Hematopoietic multipotent progenitor cell treated with erythropoietin and hydrocortisone succinate and interleukin-3 and kit ligand, for 4 days (in vitro differentiated cells): ENCODE measurements at regions not wholly inside any gene's neighbourhood (a gene's known extent, or its start where the extent isn't known, plus 50 kb on each side); places are given as distances from the start of the nearest gene placed in this dataset.

ENCODE experiments used
- DNase-seq: peaks from one replicate; pipeline ENCODE4 v3.0.0-alpha.2; 2015

- no peak for DNase-seq
Measured at GRCh38 chr4:154086247-154086646, 297.4 kb upstream of the SFRP2 start.

GRCh38 chr4:154084864-154085263 lies 296.0 kb upstream of the SFRP2 start:
- DNase-seq = no peak

- DNase-seq = peak; percentile 22
Measured at GRCh38 chr4:154082760-154083535, 294.1 kb upstream of the SFRP2 start.

- no peak for DNase-seq
Measured at GRCh38 chr4:154081391-154081790, 292.5 kb upstream of the SFRP2 start.

GRCh38 chr4:154078504-154079350 lies 289.8 kb upstream of the SFRP2 start:
- no peak for DNase-seq

GRCh38 chr4:154076921-154077320 lies 288.0 kb upstream of the SFRP2 start:
- DNase-seq = no peak

GRCh38 chr4:154073107-154073822 lies 284.4 kb upstream of the SFRP2 start:
- DNase-seq = no peak

- DNase-seq = no peak
Measured at GRCh38 chr4:154067786-154068185, 278.9 kb upstream of the SFRP2 start.

- no peak for DNase-seq
Measured at GRCh38 chr4:154065368-154065767, 276.5 kb upstream of the SFRP2 start.

GRCh38 chr4:154064244-154064643 lies 275.4 kb upstream of the SFRP2 start:
- no peak for DNase-seq

- DNase-seq = peak; percentile 5
Measured at GRCh38 chr4:154049457-154050181, 260.7 kb upstream of the SFRP2 start.

GRCh38 chr4:154047733-154048132 lies 258.9 kb upstream of the SFRP2 start:
- no peak for DNase-seq

- DNase-seq = no peak
Measured at GRCh38 chr4:154044742-154045485, 256.0 kb upstream of the SFRP2 start.

GRCh38 chr4:154044108-154044531 lies 255.2 kb upstream of the SFRP2 start:
- DNase-seq = no peak

GRCh38 chr4:154041640-154042039 lies 252.8 kb upstream of the SFRP2 start:
- DNase-seq = no peak

- no peak for DNase-seq
Measured at GRCh38 chr4:154039435-154040343, 250.8 kb upstream of the SFRP2 start.

- no peak for DNase-seq
Measured at GRCh38 chr4:154036856-154037255, 248.0 kb upstream of the SFRP2 start.

- DNase-seq = no peak
Measured at GRCh38 chr4:154035341-154035740, 246.5 kb upstream of the SFRP2 start.

- no peak for DNase-seq
Measured at GRCh38 chr4:154033921-154034320, 245.0 kb upstream of the SFRP2 start.

GRCh38 chr4:154032914-154033313 lies 244.0 kb upstream of the SFRP2 start:
- DNase-seq = no peak

- DNase-seq = no peak
Measured at GRCh38 chr4:154030746-154031145, 241.9 kb upstream of the SFRP2 start.
